ENCODE measurements at regions not wholly inside any gene's neighbourhood (a gene's known extent, or its start where the extent isn't known, plus 50 kb on each side); places are given as distances from the start of the nearest gene placed in this dataset.

- TF ChIP-seq EZH2phosphoT487 (IDR thresholded peaks at IDR 0.05; ENCODE audit: insufficient read depth, low read depth): no peak
- TF ChIP-seq EZH2 (IDR thresholded peaks at IDR 0.05; ENCODE audit: insufficient read depth, poor library complexity, severe bottlenecking): no peak
These were observed 482.7 kb upstream of the POU3F3 start for GRCh38 chr2:104371087-104371781.

Measured in GM23248 (cell line).